H9 (cell line): ENCODE measurements at regions not wholly inside any gene's neighbourhood (a gene's known extent, or its start where the extent isn't known, plus 50 kb on each side); places are given as distances from the start of the nearest gene placed in this dataset.

Experiments
- DNase-seq: peaks from one replicate; pipeline ENCODE4 v3.0.0-alpha.2; 2017
- H2AFZ ChIP-seq: one replicate; pipeline ENCODE4 v1.6.1; 2013; ENCODE audit warnings: mild to moderate bottlenecking, low read length, control low read depth, moderate library complexity
- H2AK5ac ChIP-seq: 2 replicates; pipeline ENCODE4 v1.6.1; 2013; ENCODE audit warnings: low read length, control low read depth, mixed read lengths; ENCODE audit not compliant: insufficient read length
- H2BK120ac ChIP-seq: one replicate; pipeline ENCODE4 v1.6.1; 2013; ENCODE audit warnings: low read depth, mild to moderate bottlenecking, low read length, control low read depth, inconsistent platforms; ENCODE audit not compliant: poor library complexity, severe bottlenecking
- H2BK12ac ChIP-seq: 2 replicates; pipeline ENCODE4 v1.6.1; 2013; ENCODE audit warnings: low read length, control low read depth, mixed read lengths, low read depth; ENCODE audit not compliant: insufficient read length
- H2BK15ac ChIP-seq: 2 replicates; pipeline ENCODE4 v1.6.1; 2013; ENCODE audit warnings: low read depth, low read length, control low read depth
- H2BK20ac ChIP-seq: one replicate; pipeline ENCODE4 v1.6.1; 2013; ENCODE audit warnings: low read depth, mild to moderate bottlenecking, low read length, control low read depth, inconsistent platforms; ENCODE audit not compliant: poor library complexity, severe bottlenecking
- H2BK5ac ChIP-seq: 2 replicates; pipeline ENCODE4 v1.6.1; 2013; ENCODE audit warnings: low read length, control low read depth, mixed read lengths; ENCODE audit not compliant: insufficient read length
- H3K14ac ChIP-seq: 2 replicates; pipeline ENCODE4 v1.6.1; 2013; ENCODE audit warnings: low read length, control low read depth; ENCODE audit not compliant: insufficient read depth
- H3K18ac ChIP-seq: 2 replicates; pipeline ENCODE4 v1.6.1; 2013; ENCODE audit warnings: low read depth, mild to moderate bottlenecking, mixed read lengths, low read length, control low read depth; ENCODE audit not compliant: insufficient read length
- H3K23ac ChIP-seq: 2 replicates; pipeline ENCODE4 v1.6.1; 2013; ENCODE audit warnings: low read length, control low read depth, mixed read lengths, low read depth; ENCODE audit not compliant: insufficient read length
- H3K23me2 ChIP-seq: 2 replicates; pipeline ENCODE4 v1.6.1; 2013; ENCODE audit warnings: low read depth, mild to moderate bottlenecking, mixed read lengths, low read length, control low read depth; ENCODE audit not compliant: insufficient read length, poor library complexity, severe bottlenecking
- H3K27ac ChIP-seq: 2 replicates; pipeline ENCODE4 v1.5.1; 2013; ENCODE audit warnings: low read length, control low read depth, mixed read lengths, low read depth; ENCODE audit not compliant: insufficient read length
- H3K27me3 ChIP-seq: 2 replicates; pipeline ENCODE4 v1.6.1; 2013; ENCODE audit warnings: low read length, control low read depth, inconsistent platforms; ENCODE audit not compliant: insufficient read depth
- H3K4ac ChIP-seq: 2 replicates; pipeline ENCODE4 v1.6.1; 2013; ENCODE audit warnings: low read depth, mild to moderate bottlenecking, control low read depth, inconsistent platforms, low read length, moderate library complexity
- H3K4me1 ChIP-seq: 2 replicates; pipeline ENCODE4 v1.6.1; 2013; ENCODE audit warnings: low read length, control low read depth, inconsistent platforms; ENCODE audit not compliant: insufficient read depth
- H3K4me2 ChIP-seq: 2 replicates; pipeline ENCODE4 v1.6.1; 2013; ENCODE audit warnings: low read length, control low read depth, mixed read lengths; ENCODE audit not compliant: insufficient read length, insufficient read depth
- H3K56ac ChIP-seq: 2 replicates; pipeline ENCODE4 v1.6.1; 2013; ENCODE audit warnings: low read depth, mild to moderate bottlenecking, mixed read lengths, low read length, control low read depth; ENCODE audit not compliant: insufficient read length
- H3K79me1 ChIP-seq: 2 replicates; pipeline ENCODE4 v1.6.1; 2013; ENCODE audit warnings: low read depth, mild to moderate bottlenecking, moderate library complexity, low read length, control low read depth, inconsistent platforms; ENCODE audit not compliant: insufficient read depth, poor library complexity, severe bottlenecking
- H3K79me2 ChIP-seq: 2 replicates; pipeline ENCODE4 v1.6.1; 2013; ENCODE audit warnings: low read length, control low read depth, inconsistent platforms; ENCODE audit not compliant: insufficient read depth
- H3K9ac ChIP-seq: 2 replicates; pipeline ENCODE4 v1.6.1; 2013; ENCODE audit warnings: low read length, control low read depth, mixed read lengths; ENCODE audit not compliant: insufficient read length; ENCODE audit errors: extremely low read depth
- H3K9me3 ChIP-seq: one replicate; pipeline ENCODE4 v1.6.1; 2013; ENCODE audit warnings: low read depth, low read length, inconsistent platforms; ENCODE audit not compliant: control insufficient read depth
- H3T11ph ChIP-seq: one replicate; pipeline ENCODE4 v1.6.1; 2013; ENCODE audit warnings: mild to moderate bottlenecking, low read length, control low read depth, inconsistent platforms
- H4K20me1 ChIP-seq: one replicate; pipeline ENCODE4 v1.6.1; 2013; ENCODE audit not compliant: control insufficient read depth, insufficient read length, insufficient read depth
- H4K5ac ChIP-seq: 2 replicates; pipeline ENCODE4 v1.6.1; 2013; ENCODE audit warnings: low read depth, mild to moderate bottlenecking, mixed read lengths, low read length, control low read depth; ENCODE audit not compliant: insufficient read length
- H4K8ac ChIP-seq: replicated peaks from 2 replicates; pipeline ENCODE4 v1.6.1; 2013; ENCODE audit warnings: low read length, control low read depth, mixed read lengths, low read depth; ENCODE audit not compliant: insufficient read length
- H4K91ac ChIP-seq: 2 replicates; pipeline ENCODE4 v1.6.1; 2013; ENCODE audit warnings: low read depth, mild to moderate bottlenecking, moderate library complexity, mixed read lengths, low read length, control low read depth; ENCODE audit not compliant: insufficient read length
- H3K27ac Mint-ChIP-seq, 3 experiments: 2 replicates in 2 of 3; 3 replicates in 1 of 3; pipeline ENCODE4 v1.8.0; 2020 to 2021; ENCODE audit warnings: mixed read lengths in 3 of 3, mild to moderate bottlenecking in 1 of 3, moderate library complexity in 1 of 3
- H3K27me3 Mint-ChIP-seq: 2 replicates; pipeline ENCODE4 v1.8.0; 2021; ENCODE audit warnings: low read depth, mild to moderate bottlenecking, moderate library complexity, mixed read lengths
- H3K36me3 Mint-ChIP-seq, 3 experiments: 2 replicates in 2 of 3; 3 replicates in 1 of 3; pipeline ENCODE4 v1.8.0; 2020 to 2021; ENCODE audit warnings: low read depth in 3 of 3, mixed read lengths in 3 of 3; ENCODE audit not compliant: insufficient read depth in 1 of 3
- H3K4me1 Mint-ChIP-seq, 2 experiments: 2 replicates each; pipeline ENCODE4 v1.8.0; 2020; ENCODE audit warnings: mixed read lengths in 2 of 2
- H3K4me3 Mint-ChIP-seq, 2 experiments: 2 replicates in 1 of 2; 3 replicates in 1 of 2; pipeline ENCODE4 v1.8.0; 2020 to 2021; ENCODE audit warnings: mild to moderate bottlenecking in 2 of 2, mixed read lengths in 2 of 2, moderate library complexity in 1 of 2
- H3K9me3 Mint-ChIP-seq, 2 experiments: 2 replicates in 1 of 2; 3 replicates in 1 of 2; pipeline ENCODE4 v1.8.0; 2020; ENCODE audit warnings: mild to moderate bottlenecking in 2 of 2, mixed read lengths in 2 of 2, moderate library complexity in 1 of 2
- CTCF ChIP-seq: fragments of 200-600 bp; sonication (generic); conservative IDR thresholded peaks from 3 replicates; pipeline ENCODE4 v1.8.0; 2021; ENCODE audit warnings: antibody characterized with exemption, mild to moderate bottlenecking
- WGBS: extraction: QIAGEN DNeasy Blood & Tissue Kit; methylation state at CpG from one replicate; pipeline ENCODE4 v1.1.7; 2013; ENCODE audit warnings: missing lambda C conversion rate, low lambda C conversion rate, mixed read lengths; ENCODE audit not compliant: insufficient read length; ENCODE audit errors: extremely low coverage; 5-methylcytosine and 5-hydroxymethylcytosine counted together

DNA sequence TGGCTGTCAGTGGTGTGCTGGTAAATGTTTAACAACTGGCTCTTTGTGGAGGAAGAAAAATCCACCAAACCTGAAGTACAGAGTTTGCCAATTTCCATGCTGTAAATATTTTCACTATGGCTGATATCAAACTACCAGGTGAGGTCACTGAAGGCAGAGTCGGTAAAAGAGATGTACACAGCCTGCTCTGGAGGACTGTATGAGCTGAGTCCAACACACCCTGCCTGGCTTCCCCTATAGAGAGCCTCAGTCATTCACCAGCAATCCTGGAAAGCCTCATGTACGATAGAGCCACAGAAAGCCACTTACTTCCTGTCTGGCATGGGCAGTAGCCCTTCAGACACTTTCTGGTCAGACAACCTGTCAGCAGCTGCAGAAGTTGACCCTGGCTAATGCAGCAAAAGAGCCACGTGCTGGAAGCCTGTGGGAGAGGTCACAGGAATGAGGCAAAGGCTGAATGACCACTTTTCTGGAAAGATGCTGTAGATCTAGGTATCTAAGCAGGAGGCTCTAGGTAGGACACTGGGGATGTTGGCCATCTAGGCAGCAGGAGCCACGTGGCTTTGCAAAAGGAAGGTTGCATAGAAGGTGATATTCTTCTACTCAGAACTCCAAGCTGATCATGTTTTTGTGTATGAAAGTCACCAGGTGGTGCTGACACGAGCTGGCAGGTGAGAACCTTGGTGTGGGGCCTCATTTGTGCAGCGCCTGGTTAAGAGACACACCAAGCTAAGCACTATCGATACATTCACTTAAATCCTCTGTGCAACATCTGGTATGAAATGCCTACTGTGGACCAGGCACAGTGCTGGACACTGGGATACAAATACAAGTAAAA lies 553.9 kb downstream of the VRK1 start:
- Mint-ChIP-seq H3K9me3 (no peaks in the 10 kb centered on the region; a peak in 1 of 5 replicates), H3K4me3 (no peak overlapping the region), H3K4me1 (no peaks in the 10 kb centered on the region), H3K27me3 (peaks cover 3% of the 10 kb centered on the region), H3K27ac (peak overlapping the region in 1 of 3 experiments; percentile 57; a peak in 1 of 7 replicates), H3K36me3 (no peaks in the 10 kb centered on the region; a peak in 1 of 7 replicates)
- Histone ChIP-seq H2BK5ac (no peak overlapping the region), H2BK20ac (no peak overlapping the region), H3K4me1 (no peaks in the 10 kb centered on the region), H3K4me2 (no peak overlapping the region), H3K27me3 (no peaks in the 10 kb centered on the region), H3K79me2 (no peaks in the 10 kb centered on the region), H3K9me3 (no peaks in the 10 kb centered on the region), H3K27ac (no peak overlapping the region), H4K5ac (no peak overlapping the region), H2BK120ac (no peak overlapping the region), H3T11ph (no peak overlapping the region), H3K9ac (no peak overlapping the region), H3K56ac (no peak overlapping the region), H3K4ac (no peak overlapping the region), H2BK12ac (no peak overlapping the region), H4K91ac (no peak overlapping the region), H2AFZ (no peak overlapping the region), H2AK5ac (no peak overlapping the region), H4K8ac (no peak overlapping the region), H3K23ac (no peak overlapping the region), H4K20me1 (no peaks in the 10 kb centered on the region), H3K14ac (no peak overlapping the region), H2BK15ac (no peak overlapping the region), H3K23me2 (no peaks in the 10 kb centered on the region), H3K79me1 (no peaks in the 10 kb centered on the region), H3K18ac (no peak overlapping the region)
- no peak for TF ChIP-seq CTCF
- DNase-seq, result no peak
- WGBS, result no CpG with 5 or more reads among the region's 7 CpGs
